CD14-positive monocyte (primary cell): ENCODE measurements at regions not wholly inside any gene's neighbourhood (a gene's known extent, or its start where the extent isn't known, plus 50 kb on each side); places are given as distances from the start of the nearest gene placed in this dataset.

Experiments
- DNase-seq, 3 donors: peaks; one replicate each; pipeline ENCODE4 v3.0.0-alpha.2; 2011 to 2022
- H2AFZ ChIP-seq: 2 replicates; pipeline ENCODE4 v1.6.0; 2012; ENCODE audit warnings: mild to moderate bottlenecking, low read depth, low read length, inconsistent platforms; ENCODE audit not compliant: insufficient read depth, poor library complexity, severe bottlenecking
- H3K27ac ChIP-seq, 2 donors: 1 replicate in 1 of 2; 2 replicates in 1 of 2; pipeline ENCODE4 v1.5.1; 2012 to 2013; ENCODE audit warnings: low read length in 2 of 2, control low read depth in 1 of 2, inconsistent platforms in 1 of 2, low read depth in 1 of 2, mild to moderate bottlenecking in 1 of 2
- H3K27me3 ChIP-seq, 2 donors: one replicate each; pipeline versions ENCODE4 v1.6.0 to v1.6.1; 2011 to 2013; ENCODE audit warnings: low read length in 2 of 2; ENCODE audit not compliant: control insufficient read depth in 2 of 2, insufficient read depth in 2 of 2
- H3K36me3 ChIP-seq, 2 donors: replicated peaks in 1 of 2; 1 replicate in 1 of 2; 2 replicates in 1 of 2; pipeline versions ENCODE4 v1.5.1 to v1.6.1; 2012 to 2013; ENCODE audit warnings: low read length in 2 of 2, control low read depth in 1 of 2, inconsistent platforms in 1 of 2, mild to moderate bottlenecking in 1 of 2; ENCODE audit not compliant: insufficient read depth in 2 of 2, control insufficient read depth in 1 of 2
- H3K4me1 ChIP-seq, 2 donors: 1 replicate in 1 of 2; 2 replicates in 1 of 2; pipeline versions ENCODE4 v1.5.1 to v1.6.1; 2012 to 2013; ENCODE audit warnings: low read length in 2 of 2, control low read depth in 1 of 2, inconsistent platforms in 1 of 2, mild to moderate bottlenecking in 1 of 2, moderate library complexity in 1 of 2; ENCODE audit not compliant: insufficient read depth in 2 of 2, control insufficient read depth in 1 of 2
- H3K4me2 ChIP-seq: replicated peaks from 2 replicates; pipeline ENCODE3; 2012; ENCODE audit warnings: low read length, moderate library complexity, mild to moderate bottlenecking; ENCODE audit not compliant: poor library complexity, severe bottlenecking; ENCODE audit errors: extremely low read depth
- H3K4me3 ChIP-seq, 3 experiments: fragments of 200-600 bp in 1 of 3; sonication (generic) in 1 of 3; replicated peaks in 1 of 3; 1 replicate in 2 of 3; 2 replicates in 1 of 3; pipeline ENCODE4 v1.5.1; 2011 to 2013; ENCODE audit warnings: low read length in 3 of 3, mild to moderate bottlenecking in 3 of 3, control low read depth in 2 of 3, low read depth in 2 of 3, inconsistent platforms in 1 of 3, moderate library complexity in 1 of 3
- H3K79me2 ChIP-seq: 2 replicates; pipeline ENCODE4 v1.6.0; 2012; ENCODE audit warnings: mild to moderate bottlenecking, control low read depth, inconsistent platforms, low read length, moderate library complexity; ENCODE audit not compliant: insufficient read depth
- H3K9ac ChIP-seq: 2 replicates; pipeline ENCODE4 v1.6.0; 2017; ENCODE audit warnings: low read length, mild to moderate bottlenecking; ENCODE audit not compliant: insufficient read depth, poor library complexity, severe bottlenecking
- H3K9me3 ChIP-seq, 2 donors: replicated peaks in 1 of 2; 1 replicate in 1 of 2; 2 replicates in 1 of 2; pipeline versions ENCODE4 v1.5.1 to v1.6.1; 2012 to 2013; ENCODE audit warnings: low read length in 2 of 2, control low read depth in 1 of 2; ENCODE audit not compliant: control insufficient read depth in 1 of 2, insufficient read depth in 1 of 2
- H4K20me1 ChIP-seq: 2 replicates; pipeline ENCODE4 v1.6.0; 2012; ENCODE audit warnings: mild to moderate bottlenecking, low read length, control low read depth, moderate library complexity; ENCODE audit not compliant: insufficient read depth
- H3K27ac Mint-ChIP-seq, 7 donors: one replicate each; pipeline ENCODE4 v1.8.0; 2020; ENCODE audit warnings: mild to moderate bottlenecking in 7 of 7, mixed read lengths in 7 of 7, moderate library complexity in 6 of 7, inconsistent platforms in 2 of 7
- H3K27me3 Mint-ChIP-seq, 3 donors: one replicate each; pipeline ENCODE4 v1.8.0; 2021 to 2022; ENCODE audit warnings: low read depth in 3 of 3, mild to moderate bottlenecking in 3 of 3, mixed read lengths in 3 of 3, moderate library complexity in 3 of 3, inconsistent platforms in 1 of 3
- H3K36me3 Mint-ChIP-seq, 2 donors: one replicate each; pipeline ENCODE4 v1.8.0; 2020; ENCODE audit warnings: mixed read lengths in 2 of 2, inconsistent platforms in 1 of 2, mild to moderate bottlenecking in 1 of 2
- H3K4me1 Mint-ChIP-seq: one replicate; pipeline ENCODE4 v1.8.0; 2020; ENCODE audit warnings: mild to moderate bottlenecking, mixed read lengths
- H3K4me3 Mint-ChIP-seq, 2 donors: one replicate each; pipeline ENCODE4 v1.8.0; 2020; ENCODE audit warnings: mild to moderate bottlenecking in 2 of 2, mixed read lengths in 2 of 2, moderate library complexity in 1 of 2
- H3K9me3 Mint-ChIP-seq, 7 donors: one replicate each; pipeline ENCODE4 v1.8.0; 2020 to 2022; ENCODE audit warnings: mixed read lengths in 7 of 7, mild to moderate bottlenecking in 6 of 7, moderate library complexity in 6 of 7, inconsistent platforms in 2 of 7
- WGBS: methylation state at CpG from one replicate; pipeline ENCODE4 v1.1.5; 2013; ENCODE audit warnings: missing lambda C conversion rate; ENCODE audit not compliant: insufficient coverage; 5-methylcytosine and 5-hydroxymethylcytosine counted together
- intact Hi-C, 2 donors: fragments of 100-400 bp; cut with micrococcal nuclease; formaldehyde crosslinking; loops; one replicate each; pipeline versions ENCODE4 v1.15.0 to v1.15.1; 2023
- TF ChIP-seq, protein P1 (sequence below): fragments of 200-600 bp; IDR thresholded peaks from one replicate; pipeline ENCODE4 v1.8.0; 2022; ENCODE audit warnings: antibody characterized with exemption, mild to moderate bottlenecking

DNA sequence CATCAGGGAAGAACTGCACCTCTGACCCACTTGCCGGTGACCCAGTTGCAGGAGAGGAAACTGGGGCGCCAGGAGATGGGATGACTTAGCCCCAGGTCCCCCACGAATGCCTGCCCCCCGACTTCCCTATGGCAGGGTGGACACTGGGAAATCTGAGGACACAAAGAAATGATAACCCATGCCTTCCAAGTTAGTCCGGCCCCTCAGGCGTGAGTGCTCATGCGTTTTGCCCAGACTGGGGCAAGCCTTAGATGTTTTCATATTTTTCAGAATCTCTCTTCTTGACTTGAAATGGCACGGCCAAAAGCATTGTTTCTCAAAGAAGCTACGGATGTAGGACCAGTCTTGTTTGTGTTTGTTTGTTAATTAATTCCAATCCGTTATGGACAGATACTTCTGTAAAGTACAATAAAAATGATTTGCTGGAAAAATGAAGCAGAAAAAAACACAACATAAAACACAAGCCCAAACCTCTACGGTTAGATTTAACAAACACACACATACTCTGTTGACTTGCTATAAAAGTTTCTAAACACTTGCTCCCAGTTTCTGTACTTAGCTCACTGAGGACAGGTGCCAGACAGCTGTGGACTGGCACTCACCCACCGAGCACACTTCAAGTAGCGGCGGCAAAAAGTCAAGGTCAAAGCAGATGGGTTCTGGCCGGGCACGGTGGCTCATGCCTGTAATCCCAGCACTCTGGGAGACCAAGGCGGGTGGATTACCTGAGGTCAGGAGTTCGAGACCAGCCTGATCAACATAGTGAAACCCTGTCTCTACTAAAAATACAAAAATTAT is 341.5 kb downstream of the BCOR start:
- H2AFZ ChIP-seq = no peak overlapping the region
- H3K4me3 ChIP-seq = no peak overlapping the region
- DNase-seq = no peak
- no peak overlapping the region for H3K4me2 ChIP-seq
- Mint-ChIP-seq H3K9me3 (peaks cover 0 to 2% (median 0%) of the 10 kb centered on the region in 7 donors), H3K4me1 (peaks cover 37% of the 10 kb centered on the region), H3K27ac (no peak overlapping the region), H3K36me3 (no peaks in the 10 kb centered on the region), H3K27me3 (peaks cover 0 to 1% (median 0%) of the 10 kb centered on the region in 3 donors), H3K4me3 (no peak overlapping the region)
- no peaks in the 10 kb centered on the region for H3K36me3 ChIP-seq
- no peaks in the 10 kb centered on the region for H3K9me3 ChIP-seq
- TF ChIP-seq, protein P1, sequence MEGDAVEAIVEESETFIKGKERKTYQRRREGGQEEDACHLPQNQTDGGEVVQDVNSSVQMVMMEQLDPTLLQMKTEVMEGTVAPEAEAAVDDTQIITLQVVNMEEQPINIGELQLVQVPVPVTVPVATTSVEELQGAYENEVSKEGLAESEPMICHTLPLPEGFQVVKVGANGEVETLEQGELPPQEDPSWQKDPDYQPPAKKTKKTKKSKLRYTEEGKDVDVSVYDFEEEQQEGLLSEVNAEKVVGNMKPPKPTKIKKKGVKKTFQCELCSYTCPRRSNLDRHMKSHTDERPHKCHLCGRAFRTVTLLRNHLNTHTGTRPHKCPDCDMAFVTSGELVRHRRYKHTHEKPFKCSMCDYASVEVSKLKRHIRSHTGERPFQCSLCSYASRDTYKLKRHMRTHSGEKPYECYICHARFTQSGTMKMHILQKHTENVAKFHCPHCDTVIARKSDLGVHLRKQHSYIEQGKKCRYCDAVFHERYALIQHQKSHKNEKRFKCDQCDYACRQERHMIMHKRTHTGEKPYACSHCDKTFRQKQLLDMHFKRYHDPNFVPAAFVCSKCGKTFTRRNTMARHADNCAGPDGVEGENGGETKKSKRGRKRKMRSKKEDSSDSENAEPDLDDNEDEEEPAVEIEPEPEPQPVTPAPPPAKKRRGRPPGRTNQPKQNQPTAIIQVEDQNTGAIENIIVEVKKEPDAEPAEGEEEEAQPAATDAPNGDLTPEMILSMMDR = no peak
- H3K27me3 ChIP-seq = no peaks in the 10 kb centered on the region
- H3K27ac ChIP-seq = no peak overlapping the region
- peaks cover 36 to 40% of the 10 kb centered on the region in 2 donors for H3K4me1 ChIP-seq
- 88% methylated on average over 10 of the region's 18 CpGs for WGBS
- no peaks in the 10 kb centered on the region for H3K79me2 ChIP-seq
- intact Hi-C loops = loop anchor here in 1 of 2 donors (10.0 kb wide), 1 partner anchor 419 kb away; no protein-coding TSS in a partner anchor
- H4K20me1 ChIP-seq = no peaks in the 10 kb centered on the region
- H3K9ac ChIP-seq = no peak overlapping the region

DNA sequence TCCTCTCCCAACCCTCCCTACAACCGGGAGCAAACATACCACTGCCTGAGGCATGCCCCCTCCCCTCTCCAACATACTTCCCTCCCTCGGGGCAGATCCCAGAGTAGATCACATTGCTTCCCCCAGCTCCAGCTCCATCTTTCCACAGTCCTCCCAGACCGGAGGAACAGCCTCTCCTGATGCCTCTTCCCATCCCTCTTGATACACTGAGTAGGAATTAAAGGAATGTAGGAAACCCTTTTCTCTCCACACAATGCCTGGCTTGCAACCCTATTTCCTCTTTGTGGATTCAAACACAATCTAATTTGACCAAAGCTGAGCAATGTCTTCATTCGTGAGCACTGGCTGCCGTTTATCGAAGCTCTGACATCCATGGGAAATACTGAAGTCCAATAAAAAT is 339.8 kb downstream of the BCOR start:
- Histone ChIP-seq H3K9ac (no peak overlapping the region), H2AFZ (no peak overlapping the region), H3K27ac (no peak overlapping the region), H4K20me1 (no peaks in the 10 kb centered on the region), H3K27me3 (no peaks in the 10 kb centered on the region), H3K36me3 (no peaks in the 10 kb centered on the region), H3K79me2 (no peaks in the 10 kb centered on the region), H3K4me1 (peaks cover 20 to 24% of the 10 kb centered on the region in 2 donors), H3K9me3 (no peaks in the 10 kb centered on the region), H3K4me2 (no peak overlapping the region), H3K4me3 (no peak overlapping the region)
- Mint-ChIP-seq H3K27ac (peak overlapping the region in 1 of 7 donors; percentile 50), H3K36me3 (no peaks in the 10 kb centered on the region), H3K4me3 (no peak overlapping the region), H3K9me3 (peaks cover 0 to 1% (median 0%) of the 10 kb centered on the region in 7 donors), H3K4me1 (peaks cover 23% of the 10 kb centered on the region), H3K27me3 (peaks cover 0 to 3% (median 2%) of the 10 kb centered on the region in 3 donors)
- TF ChIP-seq, protein P1 = no peak
- intact Hi-C loops = loop anchor here in 1 of 2 donors (10.0 kb wide), 1 partner anchor 417 kb away; no protein-coding TSS in a partner anchor
- 80% methylated on average over 1 of the region's 6 CpGs for WGBS
- DNase-seq = no peak
